Neural crest cell (in vitro differentiated cells): ENCODE measurements at regions not wholly inside any gene's neighbourhood (a gene's known extent, or its start where the extent isn't known, plus 50 kb on each side); places are given as distances from the start of the nearest gene placed in this dataset.
A peak's percentile ranks its signal among the peaks of the same experiment; 100 is the strongest.

Experiments used
- DNase-seq: peaks from one replicate; pipeline ENCODE4 v3.0.0; 2021; ENCODE audit warnings: low read depth, mixed read lengths, low spot score
- H3K27ac Mint-ChIP-seq: one replicate; pipeline ENCODE4 v1.8.0; 2021; ENCODE audit warnings: mild to moderate bottlenecking, mixed read lengths; ENCODE audit not compliant: unreplicated experiment
- H3K27me3 Mint-ChIP-seq: 2 replicates; pipeline ENCODE4 v1.8.0; 2021; ENCODE audit warnings: low read depth, mild to moderate bottlenecking, mixed read lengths
- H3K36me3 Mint-ChIP-seq: 2 replicates; pipeline ENCODE4 v1.8.0; 2021; ENCODE audit warnings: low read depth, mild to moderate bottlenecking, mixed read lengths
- H3K4me1 Mint-ChIP-seq: 2 replicates; pipeline ENCODE4 v1.8.0; 2021; ENCODE audit warnings: mixed read lengths
- H3K4me3 Mint-ChIP-seq: one replicate; pipeline ENCODE4 v1.8.0; 2021; ENCODE audit warnings: mild to moderate bottlenecking, mixed read lengths
- H3K9me3 Mint-ChIP-seq: 2 replicates; pipeline ENCODE4 v1.8.0; 2021; ENCODE audit warnings: mixed read lengths
- CTCF ChIP-seq: fragments of 200-600 bp; sonication (generic); conservative IDR thresholded peaks from 2 replicates; pipeline ENCODE4 v1.5.0; 2021; ENCODE audit warnings: antibody characterized with exemption, mild to moderate bottlenecking

DNA sequence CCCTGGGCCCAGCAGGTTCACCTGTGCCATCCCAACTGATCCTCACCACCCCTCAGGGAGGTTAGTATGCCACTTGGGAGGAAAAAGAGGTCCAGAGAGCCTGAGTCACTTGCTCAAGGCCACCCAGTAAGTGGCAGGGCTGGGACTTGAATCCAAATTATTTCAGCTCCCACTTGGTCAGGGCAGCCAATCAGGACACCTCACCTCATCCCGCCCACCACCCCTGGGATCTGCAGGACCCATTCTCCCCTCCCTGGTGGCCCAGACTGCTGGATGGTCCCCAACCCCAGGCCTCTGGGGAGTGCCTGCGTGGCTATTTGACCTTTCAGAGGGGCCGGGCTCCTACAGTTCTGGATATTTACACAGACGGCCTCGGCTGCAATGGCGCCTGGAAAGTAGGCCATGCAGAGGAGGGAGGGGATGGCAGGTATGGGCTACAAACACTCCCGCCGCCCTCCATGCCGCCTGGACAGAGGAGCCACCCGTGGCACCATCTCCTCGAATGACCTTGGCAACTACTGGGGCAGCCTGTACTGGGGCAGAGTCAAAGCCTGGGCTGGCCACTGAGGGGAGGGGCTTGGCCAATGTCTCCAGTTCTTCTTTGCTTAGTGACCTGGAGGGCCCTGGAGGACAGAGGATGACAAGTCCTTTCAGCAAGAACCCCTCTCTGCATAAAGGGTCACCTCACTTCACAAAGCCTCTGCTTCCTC, 153.6 kb upstream of the LINGO1 start:
- H3K36me3 Mint-ChIP-seq: no peaks in the 10 kb centered on the region
- H3K27ac Mint-ChIP-seq: no peak overlapping the region
- no peak for DNase-seq
- no peak for TF ChIP-seq CTCF
- no peaks in the 10 kb centered on the region for H3K27me3 Mint-ChIP-seq
- H3K4me3 Mint-ChIP-seq: no peak overlapping the region
- H3K9me3 Mint-ChIP-seq: no peaks in the 10 kb centered on the region
- H3K4me1 Mint-ChIP-seq: no peaks in the 10 kb centered on the region

- H3K27me3 Mint-ChIP-seq: no peaks in the 10 kb centered on the region
- TF ChIP-seq CTCF: peak; percentile 48
- peak; percentile 10 for DNase-seq
- H3K4me1 Mint-ChIP-seq: no peaks in the 10 kb centered on the region
- H3K4me3 Mint-ChIP-seq: no peak overlapping the region
- H3K9me3 Mint-ChIP-seq: no peaks in the 10 kb centered on the region
- H3K27ac Mint-ChIP-seq: peak overlapping the region; percentile 81
- no peaks in the 10 kb centered on the region for H3K36me3 Mint-ChIP-seq
Observed at GRCh38 chr15:77784361-77785292, 151.9 kb upstream of the LINGO1 start.

DNA sequence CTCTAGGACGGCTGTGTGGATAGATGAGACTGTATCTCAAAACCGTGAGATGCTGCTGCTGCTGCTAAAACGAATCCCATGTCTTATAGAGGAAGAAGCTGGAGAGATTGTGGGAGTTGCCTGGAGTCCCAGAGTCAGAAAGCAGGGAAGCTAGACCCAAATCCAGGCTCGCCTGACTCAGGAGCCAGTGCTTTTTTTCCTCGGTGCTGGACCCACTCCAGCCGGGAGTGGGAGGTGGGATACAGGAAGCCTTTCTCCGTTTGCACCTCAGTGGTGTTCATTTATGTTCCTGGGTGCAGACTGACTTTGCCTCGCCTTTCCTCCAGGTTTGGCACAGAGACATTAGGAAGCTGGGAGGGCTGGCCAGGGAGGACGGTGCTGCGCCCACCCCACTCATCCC, 150.9 kb upstream of the LINGO1 start:
- H3K9me3 Mint-ChIP-seq: no peaks in the 10 kb centered on the region
- DNase-seq: no peak
- no peak for TF ChIP-seq CTCF
- H3K27ac Mint-ChIP-seq: no peak overlapping the region
- H3K4me3 Mint-ChIP-seq: no peak overlapping the region
- no peaks in the 10 kb centered on the region for H3K4me1 Mint-ChIP-seq
- no peaks in the 10 kb centered on the region for H3K27me3 Mint-ChIP-seq
- H3K36me3 Mint-ChIP-seq: no peaks in the 10 kb centered on the region

DNA sequence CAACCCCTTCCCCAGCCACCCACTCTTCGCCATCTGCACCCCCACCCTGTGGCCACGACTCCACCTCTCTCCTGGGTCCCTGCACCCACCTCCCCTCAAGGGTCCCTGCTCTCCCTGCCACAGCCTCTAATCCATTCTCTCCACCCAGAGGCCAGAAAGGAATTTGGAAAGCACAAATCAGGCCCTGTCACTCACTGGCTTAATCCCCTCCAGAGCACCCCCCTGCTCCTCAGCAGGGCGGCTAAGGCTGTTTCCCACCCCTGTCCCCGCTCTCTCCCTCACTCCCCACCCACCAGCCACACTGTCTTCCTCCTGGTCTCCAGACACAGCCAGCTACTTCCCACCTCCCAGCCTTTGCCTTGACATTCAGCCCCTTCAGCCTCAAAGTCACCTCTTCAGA, 150.0 kb upstream of the LINGO1 start:
- Mint-ChIP-seq H3K4me1 (no peaks in the 10 kb centered on the region), H3K27ac (no peak overlapping the region), H3K4me3 (no peak overlapping the region), H3K27me3 (no peaks in the 10 kb centered on the region), H3K9me3 (no peaks in the 10 kb centered on the region), H3K36me3 (no peaks in the 10 kb centered on the region)
- TF ChIP-seq CTCF: no peak
- no peak for DNase-seq

GRCh38 chr15:77781946-77782240, 149.2 kb upstream of the LINGO1 start:
- TF ChIP-seq CTCF: no peak
- no peaks in the 10 kb centered on the region for H3K9me3 Mint-ChIP-seq
- no peaks in the 10 kb centered on the region for H3K27me3 Mint-ChIP-seq
- DNase-seq: no peak
- no peaks in the 10 kb centered on the region for H3K36me3 Mint-ChIP-seq
- no peak overlapping the region for H3K4me3 Mint-ChIP-seq
- H3K4me1 Mint-ChIP-seq: no peaks in the 10 kb centered on the region
- H3K27ac Mint-ChIP-seq: no peak overlapping the region
